HUDEP-2 (cell line): ENCODE measurements at regions not wholly inside any gene's neighbourhood (a gene's known extent, or its start where the extent isn't known, plus 50 kb on each side); places are given as distances from the start of the nearest gene placed in this dataset.

Source experiments
- DNase-seq, 76 experiments: peaks; one replicate each; lab custom pipeline; 2025; ENCODE audit not compliant: unreplicated experiment in 76 of 76; lab: John Stamatoyannopoulos, UW

- DNase-seq: no peak
Measured at GRCh38 chr1:243917177-243917862, 67.3 kb upstream of the AKT3 start.

GRCh38 chr1:243916160-243916559, 66.1 kb upstream of the AKT3 start:
- no peak for DNase-seq

- DNase-seq: no peak
Measured at GRCh38 chr1:243912347-243912746, 62.3 kb upstream of the AKT3 start.

GRCh38 chr1:243910607-243911006, 60.6 kb upstream of the AKT3 start:
- DNase-seq: no peak

GRCh38 chr1:243903895-243904294, 53.9 kb upstream of the AKT3 start:
- no peak for DNase-seq

GRCh38 chr1:243903041-243903440, 53.0 kb upstream of the AKT3 start:
- no peak for DNase-seq

- DNase-seq: no peak
Measured at GRCh38 chr1:243902100-243902499, 52.1 kb upstream of the AKT3 start.
